ENCODE measurements at regions not wholly inside any gene's neighbourhood (a gene's known extent, or its start where the extent isn't known, plus 50 kb on each side); places are given as distances from the start of the nearest gene placed in this dataset.

DNA sequence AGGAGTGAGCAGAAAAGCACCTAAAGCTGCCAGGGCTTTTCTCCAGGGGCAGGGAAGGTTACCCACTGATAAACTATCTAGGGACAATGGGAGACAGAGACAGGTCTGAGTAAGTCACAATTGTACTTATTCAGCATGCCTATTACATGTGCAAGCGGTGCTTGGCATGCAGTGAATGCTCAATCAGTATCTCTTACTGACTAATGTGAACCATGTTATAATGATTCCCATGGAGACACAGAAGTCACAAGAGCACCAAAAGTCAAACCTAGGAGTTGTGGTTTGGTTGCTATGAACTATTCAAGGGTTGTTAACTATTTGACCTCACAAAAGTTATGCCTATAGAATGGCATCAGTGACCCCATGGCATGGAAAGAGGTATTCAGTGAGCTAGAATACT is 50.0 kb upstream of the RASGRP1 start:
- 90 to 100% (median 98%) methylated on average over 1 of the region's 1 CpG for WGBS, 3 donors

DNA sequence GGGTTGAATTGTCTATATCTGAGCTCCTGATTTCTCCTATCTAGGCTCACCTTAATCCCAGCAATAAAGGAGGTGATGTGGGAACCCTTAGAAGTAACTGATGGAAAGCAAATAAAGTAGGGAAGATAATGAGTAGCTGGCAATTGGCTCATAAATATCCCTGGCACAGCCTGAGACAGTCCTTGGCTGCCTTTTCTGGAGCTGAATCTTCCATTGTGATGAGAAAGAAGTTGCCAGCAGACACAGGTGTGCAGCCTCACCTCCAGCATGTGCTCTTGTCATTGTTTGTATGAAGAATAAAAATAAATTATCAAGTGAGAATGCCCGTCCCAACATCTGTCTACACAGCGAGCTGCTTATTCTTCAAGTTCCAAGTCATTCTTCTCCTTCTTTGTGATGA is 53.2 kb upstream of the RASGRP1 start:
- no peak overlapping the region for H3K27ac ChIP-seq (ENCODE audit: low read depth, low read length)
- WGBS, 3 donors: 84 to 93% (median 89%) methylated on average over 2 of the region's 2 CpGs

More for the DNA sequence above, 50.0 kb upstream of the RASGRP1 start:
- no peak overlapping the region for H3K27ac ChIP-seq (ENCODE audit: low read depth, low read length)

- H3K27ac ChIP-seq (ENCODE audit: low read depth, low read length): no peak overlapping the region
These were observed 53.8 kb upstream of the RASGRP1 start for GRCh38 chr15:38618242-38618955.

DNA sequence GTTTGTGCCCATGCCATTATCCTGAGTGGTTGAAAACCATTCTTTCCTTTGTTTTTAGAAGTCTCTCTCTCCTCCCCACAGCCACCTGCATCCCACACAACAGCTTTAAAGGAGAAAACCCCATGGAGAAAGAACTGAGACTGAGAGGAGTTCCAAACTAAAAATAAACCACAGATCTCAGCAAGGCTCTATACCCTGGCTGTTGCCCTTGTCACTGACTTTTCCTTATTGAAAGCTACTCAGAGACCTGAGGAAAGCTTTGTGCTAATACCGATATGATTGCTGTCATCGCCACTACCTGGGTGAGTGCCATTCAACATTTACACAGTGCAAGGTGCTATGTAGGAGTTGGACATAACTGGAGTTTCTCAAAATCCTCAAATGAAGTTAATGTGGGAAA is 55.5 kb upstream of the RASGRP1 start:
- 43 to 94% (median 87%) methylated on average over 2 of the region's 2 CpGs for WGBS, 3 donors
- H3K27ac ChIP-seq (ENCODE audit: low read depth, low read length): no peak overlapping the region

More at GRCh38 chr15:38618242-38618955, 53.8 kb upstream of the RASGRP1 start:
- WGBS, 3 donors: 82 to 89% (median 89%) methylated on average over 4 of the region's 4 CpGs

DNA sequence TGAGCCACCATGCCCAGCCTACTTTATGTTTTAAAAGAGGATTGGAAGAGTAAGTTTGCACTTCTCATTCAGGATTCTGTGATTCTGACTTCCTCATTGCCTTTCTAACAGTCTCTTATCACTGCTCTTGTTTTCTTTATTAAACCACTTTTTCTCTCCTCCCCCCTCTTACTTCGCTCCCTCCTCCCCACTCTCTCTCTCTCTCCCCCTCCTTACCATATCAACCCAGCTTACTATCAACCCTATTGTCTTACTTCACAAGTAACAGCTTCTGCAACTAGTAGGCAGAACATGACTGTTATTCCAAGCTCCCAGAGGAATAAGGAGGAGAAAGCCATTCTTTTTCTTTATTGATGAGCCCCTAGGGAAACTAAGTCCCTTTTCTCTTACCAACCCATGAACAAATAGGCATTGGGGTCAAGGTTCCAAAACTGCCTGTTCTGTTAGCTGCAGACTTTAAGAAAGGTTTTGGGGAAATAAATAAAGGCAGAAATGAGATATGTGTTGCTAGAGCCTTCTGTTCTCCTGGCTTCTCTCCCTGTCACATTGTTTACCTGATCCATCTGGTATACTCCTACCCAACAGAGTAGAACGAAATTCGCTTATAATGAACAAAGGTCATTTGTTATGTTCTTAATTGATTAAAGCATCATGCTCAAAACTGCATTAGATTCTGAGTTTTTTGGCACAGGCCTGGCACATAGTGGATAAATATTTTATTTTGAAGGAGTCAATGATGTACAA is 56.4 kb upstream of the RASGRP1 start:
- WGBS, 3 donors: 18 to 58% (median 54%) methylated on average over 3 of the region's 3 CpGs
- H3K27ac ChIP-seq (ENCODE audit: low read depth, low read length): no peak overlapping the region

DNA sequence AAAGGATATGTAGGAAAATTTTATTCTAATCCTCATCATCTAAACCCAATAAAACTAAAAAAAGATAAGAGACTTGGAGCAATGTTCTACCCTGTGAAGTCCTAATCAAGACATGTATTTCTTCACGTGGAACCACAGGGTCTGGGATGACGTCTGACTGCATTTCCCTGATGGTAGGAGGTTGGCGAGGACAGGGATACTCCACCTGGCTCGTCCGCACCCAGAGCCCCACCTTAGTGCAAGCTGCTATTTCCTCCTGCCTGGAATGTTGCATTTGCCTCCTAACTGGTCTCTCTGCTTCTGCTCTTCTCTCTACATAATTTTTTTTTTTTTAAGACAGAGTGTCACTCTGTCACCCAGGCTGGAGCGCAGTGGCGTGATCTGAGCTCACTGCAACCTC is 57.7 kb upstream of the RASGRP1 start:
- 64 to 91% (median 86%) methylated on average over 7 of the region's 7 CpGs for WGBS, 3 donors
- no peak overlapping the region for H3K27ac ChIP-seq (ENCODE audit: low read depth, low read length)

DNA sequence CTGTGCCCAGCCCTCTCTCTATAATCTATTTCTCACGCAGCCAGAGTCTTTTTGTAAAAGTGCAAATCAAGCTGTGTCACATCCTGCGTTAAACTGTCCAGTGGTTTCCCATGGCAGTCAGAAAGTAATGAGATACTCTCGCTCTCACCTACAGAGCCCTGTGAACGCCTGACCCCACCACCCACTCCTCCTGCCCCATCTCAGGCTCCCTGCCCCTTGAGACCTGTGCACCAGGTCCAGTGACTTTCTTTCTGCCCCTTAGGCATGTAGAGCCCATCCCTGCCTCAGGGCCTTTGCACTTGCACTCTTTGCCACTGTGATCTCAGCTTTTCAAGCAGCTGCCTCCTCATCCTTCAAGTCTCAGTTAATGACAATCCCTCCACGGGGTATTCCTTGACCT is 58.3 kb upstream of the RASGRP1 start:
- whole genome bisulfite sequencing, 3 donors: 78 to 92% (median 89%) methylated on average over 5 of the region's 5 CpGs
- no peak overlapping the region for H3K27ac ChIP-seq (ENCODE audit: low read depth, low read length)

DNA sequence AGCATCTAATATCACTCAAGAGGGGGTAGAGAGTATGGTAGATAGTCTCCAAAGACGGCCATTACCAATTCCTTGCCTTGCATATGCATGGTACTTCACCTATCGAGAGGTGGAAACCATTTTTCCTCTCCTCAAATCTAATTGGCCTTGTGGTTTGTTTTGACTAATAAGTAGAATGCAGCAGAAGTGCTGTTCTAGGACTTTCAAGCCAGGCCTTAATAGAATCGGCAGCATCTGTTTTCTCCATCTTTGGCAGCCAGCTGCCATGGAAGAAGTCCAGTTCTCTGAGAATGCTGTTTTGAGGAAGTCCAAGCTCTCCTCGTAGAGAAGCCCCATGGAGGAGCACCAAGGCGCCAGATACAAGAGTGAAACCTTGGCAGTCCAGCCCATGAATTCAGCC is 59.1 kb upstream of the RASGRP1 start:
- H3K27ac ChIP-seq (ENCODE audit: low read depth, low read length): no peak overlapping the region
- 60 to 66% (median 64%) methylated on average over 5 of the region's 5 CpGs for WGBS, 3 donors

- no peak overlapping the region for H3K27ac ChIP-seq (ENCODE audit: low read depth, low read length)
- WGBS, 3 donors: 56 to 66% (median 57%) methylated on average over 8 of the region's 8 CpGs
These were observed 59.9 kb upstream of the RASGRP1 start for GRCh38 chr15:38624244-38625205.

DNA sequence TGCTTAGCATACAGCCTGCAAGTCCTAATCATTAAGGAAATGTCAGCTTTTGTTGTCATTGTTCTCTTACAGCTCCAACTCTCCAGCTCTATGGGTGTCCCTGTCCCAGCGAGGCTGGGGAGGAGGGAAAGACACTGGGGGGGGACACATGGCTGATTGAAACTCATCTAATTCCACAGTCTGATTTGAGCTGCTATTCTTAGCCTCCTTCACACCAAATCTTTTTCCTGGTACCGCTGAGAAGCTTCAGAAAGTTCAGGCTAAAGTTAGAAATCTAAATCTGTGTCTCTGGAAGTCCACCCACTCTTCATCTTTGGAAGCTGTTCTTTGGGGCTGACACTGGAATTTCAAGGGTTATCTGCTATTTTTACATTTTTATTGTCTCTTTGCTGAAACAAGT is 61.3 kb upstream of the RASGRP1 start:
- 66 to 75% (median 68%) methylated on average over 2 of the region's 2 CpGs for WGBS, 3 donors
- no peak overlapping the region for H3K27ac ChIP-seq (ENCODE audit: low read depth, low read length)

- H3K27ac ChIP-seq (ENCODE audit: low read depth, low read length): no peak overlapping the region
- 50 to 57% (median 55%) methylated on average over 4 of the region's 4 CpGs for WGBS, 3 donors
These were observed 61.9 kb upstream of the RASGRP1 start for GRCh38 chr15:38626443-38627050.

DNA sequence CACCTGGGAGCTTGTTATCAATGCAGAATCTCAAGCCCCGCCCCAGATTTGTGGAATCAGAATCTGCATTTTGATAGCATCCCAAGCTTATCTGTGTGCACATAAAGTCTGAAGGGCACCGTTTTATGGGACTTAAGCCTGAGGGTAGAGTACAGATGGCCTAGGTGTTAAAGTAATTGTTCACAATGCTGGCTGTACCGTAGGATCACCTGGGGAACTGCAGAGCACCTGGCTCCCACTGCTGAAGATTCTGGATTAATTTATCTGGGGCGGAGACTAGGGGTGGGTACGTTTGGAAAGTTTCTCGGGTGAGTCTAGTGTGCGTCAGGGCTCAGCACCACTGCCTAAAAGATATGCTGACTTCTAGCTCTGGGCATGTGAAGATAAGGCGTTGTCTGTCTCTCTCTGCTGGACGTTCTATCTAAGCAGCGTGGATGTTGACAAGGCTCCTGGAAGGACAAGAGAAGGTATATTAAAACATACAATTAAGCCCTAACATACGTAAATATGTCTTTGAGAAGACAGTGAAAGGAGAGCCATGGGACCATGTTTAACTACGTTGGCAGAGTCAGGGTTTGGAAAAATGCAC is 63.2 kb upstream of the RASGRP1 start:
- no peak overlapping the region for H3K27ac ChIP-seq (ENCODE audit: low read depth, low read length)
- 63 to 86% (median 86%) methylated on average over 12 of the region's 12 CpGs for WGBS, 3 donors

- no peak overlapping the region for H3K27ac ChIP-seq (ENCODE audit: low read depth, low read length)
- WGBS, 3 donors: 77 to 85% (median 79%) methylated on average over 5 of the region's 5 CpGs
These were observed 66.8 kb upstream of the RASGRP1 start for GRCh38 chr15:38631119-38632075.

GRCh38 chr15:38635170-38635569 is 70.6 kb upstream of the RASGRP1 start:
- whole genome bisulfite sequencing, 3 donors: 27 to 34% (median 31%) methylated on average over 2 of the region's 2 CpGs

GRCh38 chr15:38636597-38636996 is 72.0 kb upstream of the RASGRP1 start:
- WGBS, 3 donors: 65 to 68% (median 68%) methylated on average over 4 of the region's 4 CpGs

More at GRCh38 chr15:38635170-38635569, 70.6 kb upstream of the RASGRP1 start:
- H3K27ac ChIP-seq (ENCODE audit: low read depth, low read length): no peak overlapping the region

GRCh38 chr15:38638126-38638525 is 73.5 kb upstream of the RASGRP1 start:
- no peak overlapping the region for H3K27ac ChIP-seq (ENCODE audit: low read depth, low read length)
- WGBS, 3 donors: 49 to 93% (median 76%) methylated on average over 2 of the region's 2 CpGs

More at GRCh38 chr15:38636597-38636996, 72.0 kb upstream of the RASGRP1 start:
- no peak overlapping the region for H3K27ac ChIP-seq (ENCODE audit: low read depth, low read length)

DNA sequence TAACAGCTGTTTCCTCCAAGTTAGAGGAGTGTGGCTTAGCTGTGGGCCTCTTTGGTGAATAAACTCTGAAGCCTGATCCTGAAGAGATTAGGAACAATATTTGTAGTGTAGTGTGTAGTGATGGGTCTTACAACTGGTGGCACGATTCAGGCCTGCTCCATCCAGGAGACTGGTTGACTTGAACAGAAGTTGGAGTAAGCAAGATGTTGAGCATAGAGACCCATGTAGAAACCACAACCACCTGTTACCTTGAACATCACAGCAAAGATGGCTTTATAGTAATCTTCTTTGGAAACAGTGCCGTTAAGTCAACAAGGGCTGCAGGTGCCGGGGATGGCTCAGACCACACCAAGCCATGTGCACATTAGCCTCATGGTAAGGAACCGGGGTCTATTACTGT is 74.2 kb upstream of the RASGRP1 start:
- H3K27ac ChIP-seq (ENCODE audit: low read depth, low read length): no peak overlapping the region
- 85 to 88% (median 86%) methylated on average over 4 of the region's 4 CpGs for WGBS, 3 donors

Measured in adipose tissue (tissue), 3 donors.